C4-2B (cell line): ENCODE measurements at regions not wholly inside any gene's neighbourhood (a gene's known extent, or its start where the extent isn't known, plus 50 kb on each side); places are given as distances from the start of the nearest gene placed in this dataset.

Experiments
- H3K27ac ChIP-seq: fragments of 450-650 bp; 2 replicates; pipeline ENCODE4 v1.5.1; 2017
- ZFX ChIP-seq: fragments of 450-650 bp; IDR thresholded peaks from 2 replicates; pipeline ENCODE4 v1.6.1; 2017
- TF ChIP-seq, protein P1 (sequence below): fragments of 450-650 bp; conservative IDR thresholded peaks from 2 replicates; pipeline ENCODE4 v1.5.1; 2017; ENCODE audit warnings: mild to moderate bottlenecking

DNA sequence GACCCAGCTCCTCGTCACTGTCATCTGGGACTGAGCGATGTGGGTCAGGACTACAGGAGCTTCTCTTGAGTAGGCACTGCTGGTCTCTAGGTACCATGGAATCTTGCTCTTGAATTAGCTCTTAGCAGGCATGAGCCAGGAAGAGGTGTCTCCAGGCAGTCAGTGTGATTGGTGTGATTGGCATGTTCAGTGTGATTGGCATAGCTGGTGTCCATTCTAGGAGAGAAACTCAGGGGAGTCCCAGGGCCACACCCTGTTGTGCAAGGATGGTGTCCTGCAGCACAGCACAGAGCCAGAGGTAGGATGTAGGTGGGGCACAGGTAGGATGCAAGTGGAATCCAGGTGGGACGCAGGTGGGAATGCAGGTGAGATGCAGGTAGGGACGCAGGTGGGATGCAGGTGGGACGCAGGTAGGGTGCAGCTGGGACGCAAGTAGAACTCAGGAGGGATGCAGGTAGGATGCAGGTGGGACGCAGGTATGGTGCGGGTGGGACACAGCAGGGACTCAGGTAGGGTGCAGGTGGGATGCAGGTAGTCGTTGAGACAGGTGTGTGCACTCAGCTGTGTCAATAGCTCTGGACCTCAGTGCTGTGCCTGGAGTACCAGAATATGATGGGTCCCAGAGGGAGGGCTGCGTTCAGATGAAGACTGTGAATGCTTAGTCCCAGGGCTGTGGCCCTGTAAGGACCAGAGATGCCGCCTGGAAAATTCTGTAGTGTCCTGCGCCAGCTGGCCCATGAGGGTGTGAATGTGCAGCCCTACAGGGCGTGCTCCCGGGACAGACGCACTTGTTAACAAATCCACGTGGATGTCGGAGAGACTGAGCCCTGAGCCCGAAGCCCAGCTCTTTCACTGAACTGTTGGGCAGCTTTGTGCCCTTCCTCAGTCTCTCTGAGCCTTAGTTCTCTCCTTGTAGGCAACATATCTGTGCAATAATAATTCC lies 248.2 kb upstream of the PITRM1 start:
- TF ChIP-seq, protein P1, sequence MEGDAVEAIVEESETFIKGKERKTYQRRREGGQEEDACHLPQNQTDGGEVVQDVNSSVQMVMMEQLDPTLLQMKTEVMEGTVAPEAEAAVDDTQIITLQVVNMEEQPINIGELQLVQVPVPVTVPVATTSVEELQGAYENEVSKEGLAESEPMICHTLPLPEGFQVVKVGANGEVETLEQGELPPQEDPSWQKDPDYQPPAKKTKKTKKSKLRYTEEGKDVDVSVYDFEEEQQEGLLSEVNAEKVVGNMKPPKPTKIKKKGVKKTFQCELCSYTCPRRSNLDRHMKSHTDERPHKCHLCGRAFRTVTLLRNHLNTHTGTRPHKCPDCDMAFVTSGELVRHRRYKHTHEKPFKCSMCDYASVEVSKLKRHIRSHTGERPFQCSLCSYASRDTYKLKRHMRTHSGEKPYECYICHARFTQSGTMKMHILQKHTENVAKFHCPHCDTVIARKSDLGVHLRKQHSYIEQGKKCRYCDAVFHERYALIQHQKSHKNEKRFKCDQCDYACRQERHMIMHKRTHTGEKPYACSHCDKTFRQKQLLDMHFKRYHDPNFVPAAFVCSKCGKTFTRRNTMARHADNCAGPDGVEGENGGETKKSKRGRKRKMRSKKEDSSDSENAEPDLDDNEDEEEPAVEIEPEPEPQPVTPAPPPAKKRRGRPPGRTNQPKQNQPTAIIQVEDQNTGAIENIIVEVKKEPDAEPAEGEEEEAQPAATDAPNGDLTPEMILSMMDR = no peak
- TF ChIP-seq ZFX = no peak
- H3K27ac ChIP-seq = no peak overlapping the region

DNA sequence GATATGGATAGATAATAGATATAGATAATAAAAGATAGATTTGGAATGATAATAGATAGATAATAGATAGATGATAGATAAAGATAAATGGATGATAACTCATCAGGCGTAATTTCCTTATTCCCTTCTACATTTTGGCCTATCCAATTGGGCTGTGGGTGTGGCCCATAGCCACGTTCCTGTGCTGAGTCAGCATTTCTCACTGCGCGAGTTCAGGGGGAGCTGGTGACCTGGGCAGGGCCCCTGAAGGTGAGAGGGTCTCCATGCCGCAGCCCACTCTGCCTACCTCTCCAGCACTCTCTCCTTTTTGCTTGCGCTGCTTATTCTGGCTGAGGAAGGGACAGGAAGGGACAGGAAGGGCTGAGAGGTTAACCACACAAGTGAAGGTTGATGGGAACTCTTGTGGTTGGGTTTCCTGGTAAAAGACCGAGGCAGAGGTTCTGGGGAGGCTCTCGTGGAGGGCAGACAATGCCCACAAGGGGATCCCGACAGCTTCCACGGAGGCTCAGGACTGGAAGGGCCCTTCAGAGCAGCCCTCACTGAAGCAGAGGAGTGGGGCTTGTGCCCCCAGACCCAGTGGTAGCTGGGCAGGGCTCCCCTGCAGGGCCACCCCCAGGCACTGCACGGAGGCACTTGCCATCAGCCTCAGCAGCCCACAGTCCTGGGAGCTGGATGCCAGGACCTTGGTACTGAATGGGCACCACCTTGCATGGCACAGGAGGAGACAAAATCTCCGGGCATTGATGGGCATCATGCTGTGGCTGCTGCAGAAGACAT lies 247.3 kb upstream of the PITRM1 start:
- no peak overlapping the region for H3K27ac ChIP-seq
- TF ChIP-seq, protein P1 = no peak
- TF ChIP-seq ZFX = no peak

DNA sequence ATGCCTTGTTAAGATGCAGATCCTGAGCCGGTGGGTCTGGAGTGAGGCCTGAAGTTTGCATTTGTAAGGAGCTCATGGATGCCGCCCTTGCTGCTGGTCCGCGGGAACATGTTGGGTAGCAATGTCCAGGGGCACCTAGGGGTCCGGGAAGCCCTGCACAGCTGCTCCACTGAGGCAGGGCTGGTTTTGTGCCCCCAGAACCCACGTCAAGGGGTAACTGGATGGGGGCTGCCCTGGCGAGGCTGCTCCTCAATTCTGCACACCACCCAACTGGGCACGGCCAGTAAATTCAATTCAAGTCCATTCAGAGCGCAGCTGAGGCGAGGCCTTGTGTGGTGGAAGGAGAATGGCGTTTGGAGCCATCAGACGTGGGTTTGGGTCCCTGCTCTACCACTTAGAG lies 246.3 kb upstream of the PITRM1 start:
- H3K27ac ChIP-seq = no peak overlapping the region
- TF ChIP-seq, protein P1 = no peak
- TF ChIP-seq ZFX = no peak

DNA sequence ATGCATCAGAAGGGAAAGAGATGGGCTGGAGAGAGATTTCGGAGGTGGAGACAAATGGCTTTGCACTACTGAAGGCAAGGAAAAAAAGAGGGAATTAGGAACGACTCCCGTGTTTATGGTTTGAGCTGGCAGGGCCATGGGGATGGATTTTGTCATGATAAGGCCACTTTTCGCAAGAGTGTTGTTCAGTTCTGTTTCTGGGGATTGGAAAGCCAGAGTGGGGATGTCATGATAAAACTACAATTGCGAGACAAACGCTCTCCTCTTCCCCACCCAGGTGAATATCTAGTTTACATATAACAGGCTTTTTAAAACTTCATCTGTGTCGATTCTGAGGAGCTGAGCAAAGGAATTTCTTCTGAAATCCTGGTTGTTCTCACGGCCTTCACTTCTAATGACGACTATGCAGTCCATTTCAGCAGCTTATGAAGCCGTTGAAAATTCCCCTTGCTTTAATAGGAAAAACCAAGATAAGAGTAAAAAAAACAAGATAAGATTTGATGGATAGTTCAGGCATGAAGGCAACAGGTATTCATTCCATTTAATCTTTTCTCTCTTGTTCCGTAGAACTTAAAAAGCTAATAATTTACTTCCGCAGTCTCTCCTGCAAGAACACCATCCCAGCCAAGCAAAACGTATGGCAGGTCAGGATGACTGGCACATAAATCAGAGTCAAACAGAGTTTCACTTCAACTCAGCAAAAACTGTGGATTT lies 245.6 kb upstream of the PITRM1 start:
- no peak for TF ChIP-seq ZFX
- TF ChIP-seq, protein P1 = no peak
- H3K27ac ChIP-seq = no peak overlapping the region

DNA sequence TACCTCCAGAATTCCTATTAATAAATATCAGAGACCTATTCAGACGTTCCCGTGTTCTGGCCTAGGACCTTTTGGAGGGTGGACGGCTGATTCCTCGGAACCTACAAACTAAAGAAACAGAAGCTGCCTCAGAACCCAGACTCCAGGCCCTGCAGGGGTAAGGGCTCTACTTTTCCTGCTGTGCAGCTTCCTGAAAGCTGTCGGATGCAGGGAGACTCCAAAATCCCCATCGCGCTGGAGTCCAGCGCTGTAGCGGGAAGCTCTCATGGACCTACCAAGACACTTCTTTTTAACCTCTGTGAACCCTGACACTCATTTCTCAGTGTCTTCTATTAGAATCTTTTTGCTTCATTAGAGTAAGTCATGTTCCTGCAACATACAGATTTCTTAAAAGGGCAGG lies 244.5 kb upstream of the PITRM1 start:
- no peak overlapping the region for H3K27ac ChIP-seq
- TF ChIP-seq, protein P1 = no peak
- TF ChIP-seq ZFX = no peak

DNA sequence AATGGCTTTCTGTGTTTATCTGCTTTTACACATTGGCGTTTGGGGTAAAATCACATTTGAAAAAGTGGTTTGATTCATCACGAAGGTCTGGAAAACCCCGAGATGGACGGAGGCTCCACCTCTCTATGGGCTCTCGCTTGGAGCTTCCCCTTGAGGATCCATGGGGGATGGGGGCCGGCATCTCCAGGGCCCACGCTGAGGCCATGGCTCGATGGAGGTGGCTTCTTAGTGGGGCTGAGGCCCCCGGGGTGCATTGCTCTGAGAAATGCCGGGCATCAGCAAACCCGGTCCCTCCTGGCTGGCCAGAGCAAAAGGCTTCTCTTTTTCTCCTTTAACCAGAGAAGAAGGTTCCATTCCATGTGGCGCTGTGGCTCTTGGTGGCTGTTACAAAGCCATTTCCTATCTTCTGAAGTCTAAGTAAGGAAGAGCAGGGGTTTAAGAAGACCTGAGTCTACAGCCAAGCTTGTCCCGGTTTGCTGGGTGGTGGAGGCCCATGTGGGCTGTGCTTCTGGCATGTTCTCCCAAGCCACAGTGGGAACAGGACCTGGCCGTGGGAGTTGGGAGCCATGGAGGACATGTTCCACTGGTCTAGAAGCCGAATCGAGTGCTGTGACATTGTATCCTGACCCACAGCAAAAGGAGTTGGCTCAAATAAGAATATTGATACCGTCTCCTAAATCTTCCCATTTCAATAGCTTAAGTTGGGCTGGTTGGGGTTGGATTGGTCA lies 243.5 kb upstream of the PITRM1 start:
- TF ChIP-seq, protein P1 = no peak
- no peak for TF ChIP-seq ZFX
- no peak overlapping the region for H3K27ac ChIP-seq
